Stomach (tissue), 4 donors: ENCODE measurements at regions not wholly inside any gene's neighbourhood (a gene's known extent, or its start where the extent isn't known, plus 50 kb on each side); places are given as distances from the start of the nearest gene placed in this dataset.

Experiments
- POLR2A ChIP-seq, 4 donors: fragments of 450-650 bp; IDR thresholded peaks; one replicate each; pipeline ENCODE4 v1.6.1; 2016; ENCODE audit warnings: antibody characterized with exemption in 4 of 4, control low read depth in 2 of 4, mild to moderate bottlenecking in 1 of 4, moderate library complexity in 1 of 4
- POLR2AphosphoS5 ChIP-seq, 3 donors: sonication (generic); formaldehyde crosslinking; IDR thresholded peaks; one replicate each; pipeline ENCODE4 v1.6.1; 2016; ENCODE audit warnings: antibody characterized with exemption in 3 of 3
- TF ChIP-seq, protein P1 (sequence below), 7 experiments: fragments of 450-650 bp in 4 of 7; fragments of 200-600 bp in 3 of 7; sonication (generic) in 3 of 7; IDR thresholded peaks; one replicate each; pipeline ENCODE4 v1.5.1; 2016 to 2019; ENCODE audit warnings: antibody characterized with exemption in 7 of 7, control low read depth in 2 of 7, mild to moderate bottlenecking in 1 of 7

- TF ChIP-seq, protein P1, sequence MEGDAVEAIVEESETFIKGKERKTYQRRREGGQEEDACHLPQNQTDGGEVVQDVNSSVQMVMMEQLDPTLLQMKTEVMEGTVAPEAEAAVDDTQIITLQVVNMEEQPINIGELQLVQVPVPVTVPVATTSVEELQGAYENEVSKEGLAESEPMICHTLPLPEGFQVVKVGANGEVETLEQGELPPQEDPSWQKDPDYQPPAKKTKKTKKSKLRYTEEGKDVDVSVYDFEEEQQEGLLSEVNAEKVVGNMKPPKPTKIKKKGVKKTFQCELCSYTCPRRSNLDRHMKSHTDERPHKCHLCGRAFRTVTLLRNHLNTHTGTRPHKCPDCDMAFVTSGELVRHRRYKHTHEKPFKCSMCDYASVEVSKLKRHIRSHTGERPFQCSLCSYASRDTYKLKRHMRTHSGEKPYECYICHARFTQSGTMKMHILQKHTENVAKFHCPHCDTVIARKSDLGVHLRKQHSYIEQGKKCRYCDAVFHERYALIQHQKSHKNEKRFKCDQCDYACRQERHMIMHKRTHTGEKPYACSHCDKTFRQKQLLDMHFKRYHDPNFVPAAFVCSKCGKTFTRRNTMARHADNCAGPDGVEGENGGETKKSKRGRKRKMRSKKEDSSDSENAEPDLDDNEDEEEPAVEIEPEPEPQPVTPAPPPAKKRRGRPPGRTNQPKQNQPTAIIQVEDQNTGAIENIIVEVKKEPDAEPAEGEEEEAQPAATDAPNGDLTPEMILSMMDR (IDR thresholded peaks at IDR 0.05) = no peak
- no peak for TF ChIP-seq POLR2AphosphoS5 (IDR thresholded peaks at IDR 0.05)
- no peak for TF ChIP-seq POLR2A (IDR thresholded peaks at IDR 0.05)
Observed at GRCh38 chr1:55689800-55690199, 474.6 kb upstream of the USP24 start.
